HCT116 (cell line): ENCODE measurements at regions not wholly inside any gene's neighbourhood (a gene's known extent, or its start where the extent isn't known, plus 50 kb on each side); places are given as distances from the start of the nearest gene placed in this dataset.

Experiments used
- ATAC-seq: fragments of 200-7000 bp; cut with Tn5 transposase; 2 replicates; pipeline ENCODE4 v1.9.1; 2020; ENCODE audit warnings: mild to moderate bottlenecking, moderate library complexity
- BruUV-seq: library from RNA; stranded (reverse); fragments of 400-500 nt; replicated peaks from 2 replicates; lab custom pipeline; 2021; lab: Mats Ljungman, UMichigan
- CTCF ChIA-PET: fragments of 300-600 bp; sonication (Branson Sonifier 250); formaldehyde crosslinking; loops from one replicate; lab custom pipeline; 2021; ENCODE audit warnings: antibody characterized with exemption; lab: Charles Lee
- POLR2A ChIA-PET: fragments of 300-600, 350-600 bp; sonication (Branson Sonifier 250); formaldehyde crosslinking; loops from one replicate; lab custom pipeline; 2021; ENCODE audit warnings: antibody characterized with exemption; lab: Charles Lee
- RAD21 ChIA-PET, 2 experiments: fragments of 300-600 bp; sonication (Branson Sonifier 250); formaldehyde crosslinking; loops; one replicate each; lab custom pipeline; 2023; ENCODE audit warnings: low total read pairs in 2 of 2; ENCODE audit not compliant: uncharacterized antibody in 2 of 2, unreplicated experiment in 2 of 2, low non-redundant PET in 1 of 2; lab: Charles Lee
- DNase-seq: peaks from one replicate; pipeline ENCODE4 v3.0.0-alpha.2; 2010; ENCODE audit warnings: low read depth, low spot score
- H2AFZ ChIP-seq: fragments of 200-600 bp; shearing (Covaris generic), sonication (generic); 2 replicates; pipeline ENCODE4 v1.6.1; 2017; ENCODE audit warnings: low read depth, mixed run types, mixed read lengths, antibody characterized with exemption, low read length; ENCODE audit not compliant: poor library complexity, severe bottlenecking
- H3K27ac ChIP-seq: 2 replicates; pipeline ENCODE4 v1.5.1; 2012; ENCODE audit warnings: low read depth, low read length
- H3K27me3 ChIP-seq: fragments of 200-600 bp; sonication (generic); 2 replicates; pipeline ENCODE4 v1.6.1; 2016; ENCODE audit warnings: mixed run types, low read length, mixed read lengths; ENCODE audit not compliant: insufficient read depth
- H3K36me3 ChIP-seq, 2 experiments: fragments of 200-500 bp in 1 of 2; fragments of 200-600 bp in 1 of 2; sonication (Bioruptor generic) in 1 of 2; sonication (generic) in 1 of 2; 2 replicates each; pipeline versions ENCODE4 v1.5.1 to v1.6.1; 2014 to 2016; ENCODE audit warnings: low read length in 2 of 2, inconsistent platforms in 1 of 2, mixed read lengths in 1 of 2, mixed run types in 1 of 2; ENCODE audit not compliant: insufficient read depth in 2 of 2, control insufficient read depth in 1 of 2
- H3K4me1 ChIP-seq, 2 experiments: fragments of 200-600 bp in 1 of 2; sonication (generic) in 1 of 2; 2 replicates each; pipeline versions ENCODE4 v1.5.1 to v1.6.1; 2012 to 2017; ENCODE audit warnings: low read length in 2 of 2, inconsistent platforms in 1 of 2, mild to moderate bottlenecking in 1 of 2, mixed read lengths in 1 of 2, mixed run types in 1 of 2, moderate library complexity in 1 of 2; ENCODE audit not compliant: insufficient read depth in 2 of 2, control insufficient read depth in 1 of 2
- H3K4me2 ChIP-seq: fragments of 200-600 bp; sonication (generic); 2 replicates; pipeline ENCODE4 v1.6.1; 2017; ENCODE audit warnings: mixed run types, low read length, mixed read lengths
- H3K4me3 ChIP-seq, 2 experiments: fragments of 200-600 bp in 1 of 2; sonication (generic) in 1 of 2; replicated peaks in 1 of 2; 2 replicates each; pipeline ENCODE4 v1.5.1; 2011 to 2016; ENCODE audit warnings: low read length in 2 of 2, control low read depth in 1 of 2, low read depth in 1 of 2, mild to moderate bottlenecking in 1 of 2, mixed read lengths in 1 of 2, mixed run types in 1 of 2
- H3K79me2 ChIP-seq: fragments of 200-600 bp; sonication (generic); 2 replicates; pipeline ENCODE4 v1.6.1; 2017; ENCODE audit warnings: mild to moderate bottlenecking, mixed run types, low read length, moderate library complexity, mixed read lengths; ENCODE audit not compliant: insufficient read depth
- H3K9ac ChIP-seq: fragments of 200-600 bp; sonication (generic); 2 replicates; pipeline ENCODE4 v1.6.1; 2016; ENCODE audit warnings: low read length, mixed read lengths
- H3K9me2 ChIP-seq: fragments of 200-600 bp; sonication (generic), shearing (Covaris generic); 2 replicates; pipeline ENCODE4 v1.6.1; 2017; ENCODE audit warnings: mixed run types, mild to moderate bottlenecking, moderate library complexity; ENCODE audit not compliant: insufficient read depth
- H3K9me3 ChIP-seq, 2 experiments: fragments of 200-500 bp in 1 of 2; fragments of 200-600 bp in 1 of 2; sonication (Bioruptor generic) in 1 of 2; sonication (generic) in 1 of 2; 2 replicates each; pipeline ENCODE4 v1.6.1; 2014 to 2017; ENCODE audit warnings: low read length in 2 of 2, mixed read lengths in 2 of 2, inconsistent platforms in 1 of 2, low read depth in 1 of 2, mild to moderate bottlenecking in 1 of 2, mixed run types in 1 of 2, moderate library complexity in 1 of 2; ENCODE audit not compliant: control insufficient read depth in 1 of 2, insufficient read depth in 1 of 2
- H4K20me1 ChIP-seq: fragments of 200-600 bp; sonication (generic), shearing (Covaris generic); 2 replicates; pipeline ENCODE4 v1.6.1; 2017; ENCODE audit warnings: mixed run types, mild to moderate bottlenecking, moderate library complexity; ENCODE audit not compliant: insufficient read depth
- CBX3 ChIP-seq: IDR thresholded peaks from 2 replicates; pipeline ENCODE4 v1.6.1; 2012; ENCODE audit warnings: low read depth
- CEBPB ChIP-seq: IDR thresholded peaks from 2 replicates; pipeline ENCODE4 v1.6.1; 2012; ENCODE audit warnings: low read depth
- ELF1 ChIP-seq: IDR thresholded peaks from 2 replicates; pipeline ENCODE4 v1.6.1; 2012; ENCODE audit warnings: low read depth, borderline replicate concordance
- FOSL1 ChIP-seq: IDR thresholded peaks from 2 replicates; pipeline ENCODE4 v1.6.1; 2012; ENCODE audit warnings: low read depth
- JUND ChIP-seq: IDR thresholded peaks from 2 replicates; pipeline ENCODE4 v1.6.1; 2012
- POLR2A ChIP-seq: IDR thresholded peaks from 2 replicates; pipeline ENCODE4 v1.7.0; 2011; ENCODE audit warnings: borderline replicate concordance; ENCODE audit not compliant: insufficient read depth, insufficient read length; ENCODE audit errors: extremely low read depth
- POLR2AphosphoS5 ChIP-seq: IDR thresholded peaks from 2 replicates; pipeline ENCODE4 v1.6.1; 2011; ENCODE audit warnings: mild to moderate bottlenecking, low read depth, low read length, moderate library complexity
- RAD21 ChIP-seq: IDR thresholded peaks from 2 replicates; pipeline ENCODE4 v1.6.1; 2012; ENCODE audit warnings: low read depth, mild to moderate bottlenecking
- SP1 ChIP-seq: IDR thresholded peaks from 2 replicates; pipeline ENCODE4 v1.6.1; 2012; ENCODE audit warnings: low read depth
- SRF ChIP-seq: IDR thresholded peaks from 2 replicates; pipeline ENCODE4 v1.6.1; 2012; ENCODE audit warnings: low read depth
- TCF7L2 ChIP-seq: IDR thresholded peaks from 2 replicates; pipeline ENCODE4 v1.7.0; 2011; ENCODE audit warnings: borderline replicate concordance, inconsistent platforms; ENCODE audit not compliant: insufficient read depth, insufficient read length; ENCODE audit errors: extremely low read depth
- YY1 ChIP-seq: IDR thresholded peaks from 2 replicates; pipeline ENCODE4 v1.6.1; 2011; ENCODE audit warnings: low read length, low read depth, moderate library complexity, mild to moderate bottlenecking; ENCODE audit not compliant: insufficient replicate concordance; ENCODE audit errors: extremely low read depth
- ZNF274 ChIP-seq: fragments of 200-500 bp; sonication (Bioruptor generic); IDR thresholded peaks from 2 replicates; pipeline ENCODE4 v1.6.1; 2014; ENCODE audit warnings: mild to moderate bottlenecking, low read depth, low read length, inconsistent platforms
- intact Hi-C: fragments of 100-400 bp; cut with micrococcal nuclease; formaldehyde crosslinking; loops from 2 replicates; pipeline ENCODE4 v1.10.0; 2022
- TF ChIP-seq, protein P1 (sequence below): IDR thresholded peaks from 2 replicates; pipeline ENCODE4 v1.6.1; 2011; ENCODE audit warnings: mild to moderate bottlenecking, low read length, moderate library complexity; ENCODE audit not compliant: insufficient replicate concordance; ENCODE audit errors: extremely low read depth
- TF ChIP-seq, protein P2 (sequence below): IDR thresholded peaks from 2 replicates; pipeline ENCODE4 v1.6.1; 2012
- TF ChIP-seq, protein P3 (sequence below), 3 experiments: fragments of 200-600 bp in 1 of 3; sonication (generic) in 1 of 3; IDR thresholded peaks in 2 of 3; conservative IDR thresholded peaks in 1 of 3; 2 replicates each; pipeline ENCODE4 v1.5.1; 2012 to 2017; ENCODE audit warnings: low read depth in 2 of 3, low read length in 2 of 3, antibody characterized with exemption in 1 of 3, borderline replicate concordance in 1 of 3, control low read depth in 1 of 3, mild to moderate bottlenecking in 1 of 3, mixed read lengths in 1 of 3, mixed run types in 1 of 3, moderate library complexity in 1 of 3; ENCODE audit not compliant: insufficient read depth in 1 of 3

DNA sequence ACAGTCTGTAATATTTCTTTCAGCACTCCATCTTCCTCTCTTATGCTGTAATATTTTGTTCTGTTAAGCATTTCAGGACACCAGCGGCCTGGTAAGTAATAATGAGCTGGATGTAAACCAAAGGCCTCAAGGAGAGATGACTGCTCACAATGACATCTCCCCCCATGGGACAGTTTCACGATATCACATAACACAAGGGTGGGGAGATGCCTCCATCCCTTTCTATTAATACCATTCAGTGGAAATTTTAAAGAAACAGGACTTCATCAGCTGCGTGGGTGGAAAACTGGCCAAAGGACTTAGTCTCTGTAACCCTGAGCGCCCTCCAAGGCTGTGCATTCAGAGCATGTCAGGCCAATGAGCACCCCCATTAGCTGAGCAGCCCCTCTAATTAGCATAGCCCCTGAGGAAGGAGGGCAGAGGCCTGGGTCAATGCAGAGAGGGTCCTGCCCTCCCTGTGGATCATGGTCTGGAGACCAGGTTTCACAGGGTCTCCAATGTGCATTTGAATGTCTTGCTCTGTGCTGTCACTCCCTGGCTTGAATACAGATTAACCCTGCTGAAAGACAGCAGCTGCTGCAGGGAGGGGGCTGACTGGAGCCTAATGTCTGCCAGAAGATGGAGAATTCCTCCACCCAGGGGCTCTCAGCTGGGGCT lies 156.4 kb downstream of the HS3ST2 start:
- ChIA-PET RAD21 (no interaction called here), POLR2A (no interaction called here), CTCF (no interaction called here)
- H3K4me1 ChIP-seq = no peaks in the 10 kb centered on the region
- H4K20me1 ChIP-seq = no peaks in the 10 kb centered on the region
- no peaks in the 10 kb centered on the region for H3K9me2 ChIP-seq
- no peak overlapping the region for H3K4me3 ChIP-seq
- H3K4me2 ChIP-seq = no peak overlapping the region
- no TSS peak for BruUV-seq
- no peak overlapping the region for H2AFZ ChIP-seq
- no peaks in the 10 kb centered on the region for H3K9me3 ChIP-seq
- TF ChIP-seq, protein P1, sequence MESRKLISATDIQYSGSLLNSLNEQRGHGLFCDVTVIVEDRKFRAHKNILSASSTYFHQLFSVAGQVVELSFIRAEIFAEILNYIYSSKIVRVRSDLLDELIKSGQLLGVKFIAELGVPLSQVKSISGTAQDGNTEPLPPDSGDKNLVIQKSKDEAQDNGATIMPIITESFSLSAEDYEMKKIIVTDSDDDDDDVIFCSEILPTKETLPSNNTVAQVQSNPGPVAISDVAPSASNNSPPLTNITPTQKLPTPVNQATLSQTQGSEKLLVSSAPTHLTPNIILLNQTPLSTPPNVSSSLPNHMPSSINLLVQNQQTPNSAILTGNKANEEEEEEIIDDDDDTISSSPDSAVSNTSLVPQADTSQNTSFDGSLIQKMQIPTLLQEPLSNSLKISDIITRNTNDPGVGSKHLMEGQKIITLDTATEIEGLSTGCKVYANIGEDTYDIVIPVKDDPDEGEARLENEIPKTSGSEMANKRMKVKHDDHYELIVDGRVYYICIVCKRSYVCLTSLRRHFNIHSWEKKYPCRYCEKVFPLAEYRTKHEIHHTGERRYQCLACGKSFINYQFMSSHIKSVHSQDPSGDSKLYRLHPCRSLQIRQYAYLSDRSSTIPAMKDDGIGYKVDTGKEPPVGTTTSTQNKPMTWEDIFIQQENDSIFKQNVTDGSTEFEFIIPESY = no peak
- TF ChIP-seq SP1 (no peak), POLR2AphosphoS5 (no peak)
- H3K79me2 ChIP-seq = no peaks in the 10 kb centered on the region
- no peak overlapping the region for H3K27ac ChIP-seq
- DNase-seq = no peak
- peaks cover 25% of the 10 kb centered on the region for H3K27me3 ChIP-seq
- no peak overlapping the region for H3K9ac ChIP-seq
- no peak for ATAC-seq
- no peaks in the 10 kb centered on the region for H3K36me3 ChIP-seq
- intact Hi-C loops = no loop called here

DNA sequence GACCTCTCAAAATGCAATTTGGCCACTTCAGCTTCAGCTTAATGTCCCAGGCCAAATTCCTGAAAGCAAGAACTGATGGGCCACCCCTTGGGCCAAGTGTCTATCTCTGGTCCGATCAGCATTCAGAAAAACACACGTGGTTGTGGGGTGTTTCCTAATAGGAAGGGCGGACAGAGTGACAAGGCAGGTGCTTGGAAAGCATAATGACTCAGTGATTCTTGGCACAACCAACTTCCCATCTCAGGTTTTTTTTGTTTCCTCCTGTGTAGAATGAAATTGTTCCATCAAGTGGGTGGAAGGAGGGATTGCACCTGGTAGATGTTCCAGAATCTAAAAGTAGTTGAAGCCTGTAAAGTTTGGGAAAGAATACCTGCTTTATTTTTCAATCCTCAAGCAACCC lies 155.6 kb downstream of the HS3ST2 start:
- H3K9me2 ChIP-seq = no peaks in the 10 kb centered on the region
- no TSS peak for BruUV-seq
- H3K9ac ChIP-seq = no peak overlapping the region
- H3K79me2 ChIP-seq = no peaks in the 10 kb centered on the region
- intact Hi-C loops = no loop called here
- H3K4me1 ChIP-seq = no peaks in the 10 kb centered on the region
- no peaks in the 10 kb centered on the region for H3K36me3 ChIP-seq
- no peak overlapping the region for H3K27ac ChIP-seq
- POLR2A ChIA-PET = no interaction called here
- H3K4me2 ChIP-seq = no peak overlapping the region
- RAD21 ChIA-PET = no interaction called here
- ATAC-seq (no peak), DNase-seq (no peak)
- no peaks in the 10 kb centered on the region for H4K20me1 ChIP-seq
- peaks cover 32% of the 10 kb centered on the region for H3K27me3 ChIP-seq
- H3K9me3 ChIP-seq = no peaks in the 10 kb centered on the region
- no peak overlapping the region for H2AFZ ChIP-seq
- no peak overlapping the region for H3K4me3 ChIP-seq
- TF ChIP-seq YY1 = no peak
- no peak for TF ChIP-seq CEBPB
- no peak for TF ChIP-seq JUND
- TF ChIP-seq SP1 = no peak
- no peak for TF ChIP-seq POLR2A
- no peak for TF ChIP-seq ELF1
- TF ChIP-seq, protein P2, sequence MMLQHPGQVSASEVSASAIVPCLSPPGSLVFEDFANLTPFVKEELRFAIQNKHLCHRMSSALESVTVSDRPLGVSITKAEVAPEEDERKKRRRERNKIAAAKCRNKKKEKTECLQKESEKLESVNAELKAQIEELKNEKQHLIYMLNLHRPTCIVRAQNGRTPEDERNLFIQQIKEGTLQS = no peak
- no peak for TF ChIP-seq FOSL1
- TF ChIP-seq CBX3 = no peak
- no peak for TF ChIP-seq RAD21
- TF ChIP-seq ZNF274 = no peak
- no peak for TF ChIP-seq TCF7L2
- no peak for TF ChIP-seq POLR2AphosphoS5
- TF ChIP-seq, protein P3, sequence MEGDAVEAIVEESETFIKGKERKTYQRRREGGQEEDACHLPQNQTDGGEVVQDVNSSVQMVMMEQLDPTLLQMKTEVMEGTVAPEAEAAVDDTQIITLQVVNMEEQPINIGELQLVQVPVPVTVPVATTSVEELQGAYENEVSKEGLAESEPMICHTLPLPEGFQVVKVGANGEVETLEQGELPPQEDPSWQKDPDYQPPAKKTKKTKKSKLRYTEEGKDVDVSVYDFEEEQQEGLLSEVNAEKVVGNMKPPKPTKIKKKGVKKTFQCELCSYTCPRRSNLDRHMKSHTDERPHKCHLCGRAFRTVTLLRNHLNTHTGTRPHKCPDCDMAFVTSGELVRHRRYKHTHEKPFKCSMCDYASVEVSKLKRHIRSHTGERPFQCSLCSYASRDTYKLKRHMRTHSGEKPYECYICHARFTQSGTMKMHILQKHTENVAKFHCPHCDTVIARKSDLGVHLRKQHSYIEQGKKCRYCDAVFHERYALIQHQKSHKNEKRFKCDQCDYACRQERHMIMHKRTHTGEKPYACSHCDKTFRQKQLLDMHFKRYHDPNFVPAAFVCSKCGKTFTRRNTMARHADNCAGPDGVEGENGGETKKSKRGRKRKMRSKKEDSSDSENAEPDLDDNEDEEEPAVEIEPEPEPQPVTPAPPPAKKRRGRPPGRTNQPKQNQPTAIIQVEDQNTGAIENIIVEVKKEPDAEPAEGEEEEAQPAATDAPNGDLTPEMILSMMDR (IDR thresholded peaks at IDR 0.05 in 2 of 3, conservative IDR thresholded peaks at IDR 0.05 in 1 of 3; ENCODE audit: borderline replicate concordance in 1 of 3, insufficient read depth in 1 of 3, low read depth in 2 of 3, low read length in 2 of 3) = no peak
- no peak for TF ChIP-seq SRF
- CTCF ChIA-PET = no interaction called here
